Islet precursor cell (in vitro differentiated cells): ENCODE measurements at regions not wholly inside any gene's neighbourhood (a gene's known extent, or its start where the extent isn't known, plus 50 kb on each side); places are given as distances from the start of the nearest gene placed in this dataset.
"Not testable (repeated sequence)": the region's sequence is repeated elsewhere in the genome, so short reads cannot be mapped to it uniquely, and the experiment has no call there.

Experiments
- DNase-seq: peaks from one replicate; pipeline ENCODE4 v3.0.0-alpha.2; 2018

GRCh38 chr5:18749763-18750162 is 1115.5 kb downstream of the TAF11L14 start:
- DNase-seq = no peak

GRCh38 chr5:18752317-18752716 is 1118.1 kb downstream of the TAF11L14 start:
- no peak for DNase-seq

GRCh38 chr5:18754201-18754600 is 1119.9 kb downstream of the TAF11L14 start:
- DNase-seq = no peak

GRCh38 chr5:18761801-18762200 is 1127.5 kb downstream of the TAF11L14 start:
- DNase-seq = no peak

GRCh38 chr5:18764161-18764560 is 1129.9 kb downstream of the TAF11L14 start:
- no peak for DNase-seq

- no peak for DNase-seq
Observed at GRCh38 chr5:18765304-18765703, 1131.0 kb downstream of the TAF11L14 start.

- no peak for DNase-seq
Observed at GRCh38 chr5:18771097-18771610, 1136.9 kb downstream of the TAF11L14 start.

- DNase-seq = no peak
Observed at GRCh38 chr5:18772475-18772874, 1138.2 kb downstream of the TAF11L14 start.

- DNase-seq = no peak
Observed at GRCh38 chr5:18778225-18778624, 1144.0 kb downstream of the TAF11L14 start.

- no peak for DNase-seq
Observed at GRCh38 chr5:18789218-18789998, 1155.1 kb downstream of the TAF11L14 start.

GRCh38 chr5:18792145-18792544 is 1157.9 kb downstream of the TAF11L14 start:
- no peak for DNase-seq

GRCh38 chr5:18797222-18797621 is 1163.0 kb downstream of the TAF11L14 start:
- DNase-seq = no peak

- DNase-seq = no peak
Observed at GRCh38 chr5:18798058-18798457, 1163.8 kb downstream of the TAF11L14 start.

GRCh38 chr5:18799482-18800128 is 1165.3 kb downstream of the TAF11L14 start:
- no peak for DNase-seq

GRCh38 chr5:18800293-18801025 is 1166.2 kb downstream of the TAF11L14 start:
- DNase-seq = no peak

GRCh38 chr5:18801413-18801812 is 1167.2 kb downstream of the TAF11L14 start:
- DNase-seq = not testable (repeated sequence)

GRCh38 chr5:18802336-18802735 is 1168.1 kb downstream of the TAF11L14 start:
- no peak for DNase-seq

GRCh38 chr5:18805376-18805775 is 1171.1 kb downstream of the TAF11L14 start:
- DNase-seq = no peak

- no peak for DNase-seq
Observed at GRCh38 chr5:18807256-18808149, 1173.2 kb downstream of the TAF11L14 start.

- DNase-seq = no peak
Observed at GRCh38 chr5:18811661-18812060, 1176.3 kb downstream of the CDH18 start.

- DNase-seq = no peak
Observed at GRCh38 chr5:18828351-18828750, 1159.6 kb downstream of the CDH18 start.

- DNase-seq = no peak
Observed at GRCh38 chr5:18829539-18829938, 1158.5 kb downstream of the CDH18 start.

GRCh38 chr5:18850216-18850615 is 1137.8 kb downstream of the CDH18 start:
- DNase-seq = no peak
